ENCODE measurements at regions not wholly inside any gene's neighbourhood (a gene's known extent, or its start where the extent isn't known, plus 50 kb on each side); places are given as distances from the start of the nearest gene placed in this dataset.

DNA sequence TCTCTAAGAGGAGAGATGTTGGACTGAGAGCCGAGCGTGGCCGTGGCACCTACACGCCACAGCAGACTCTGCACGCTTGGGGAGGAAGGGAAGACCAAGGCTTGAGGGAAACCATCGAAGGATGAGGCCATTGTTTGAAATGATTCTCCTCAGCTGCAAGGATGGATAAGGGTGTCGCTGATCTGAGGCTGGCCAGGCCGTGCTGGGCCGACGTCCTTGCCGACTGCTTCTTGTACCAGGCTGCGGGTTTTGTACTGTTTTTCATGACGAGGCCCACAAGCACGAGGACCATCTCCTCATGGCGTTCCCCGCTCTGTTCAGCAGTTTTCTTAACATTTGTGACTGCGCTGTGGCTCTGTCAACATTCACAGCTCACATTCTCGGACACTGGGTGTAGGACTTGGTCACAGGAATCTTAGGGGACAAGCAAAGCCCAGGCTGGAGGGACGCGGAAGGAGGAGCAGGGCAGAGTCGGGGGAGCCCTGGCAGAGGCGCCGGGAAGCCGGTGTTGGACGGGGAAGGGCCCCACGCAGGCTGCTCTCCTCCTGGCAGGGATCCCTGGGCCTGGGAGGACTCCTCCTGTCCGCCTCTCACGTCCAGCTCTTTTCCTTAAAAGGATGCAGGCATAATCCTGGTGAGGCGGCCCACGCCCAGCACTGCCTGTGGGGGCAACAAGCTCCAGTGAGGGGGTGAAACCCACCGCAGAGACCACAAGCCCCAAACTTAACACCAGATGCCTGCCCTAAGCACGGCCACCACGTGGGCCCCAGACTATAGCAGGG, 259.0 kb upstream of the SALL3 start:
- Histone ChIP-seq H3K4me2 (no peak overlapping the region), H2AFZ (ENCODE audit: low read depth) (no peak overlapping the region), H3K27me3 (ENCODE audit: insufficient read depth, low read depth) (no peaks in the 10 kb centered on the region), H3K27ac (no peak overlapping the region), H3K4me3 (IDR thresholded peaks at IDR 0.05; ENCODE audit: insufficient read depth, low read depth, low read length) (no peak overlapping the region), H3K36me3 (ENCODE audit: insufficient read depth) (no peaks in the 10 kb centered on the region), H3K9ac (no peak overlapping the region), H3K79me2 (ENCODE audit: insufficient read depth, low read depth) (no peaks in the 10 kb centered on the region), H3K4me1 (ENCODE audit: low read depth, poor library complexity, severe bottlenecking) (peaks cover 15% of the 10 kb centered on the region), H4K20me1 (ENCODE audit: insufficient read depth) (no peaks in the 10 kb centered on the region)
- TF ChIP-seq CTCF (conservative IDR thresholded peaks at IDR 0.05; ENCODE audit: low read depth, low read length), result no peak

GRCh38 chr18:78721238-78721875, 258.3 kb upstream of the SALL3 start:
- H3K4me3 ChIP-seq (IDR thresholded peaks at IDR 0.05; ENCODE audit: insufficient read depth, low read depth, low read length), result no peak overlapping the region
- no peaks in the 10 kb centered on the region for H3K79me2 ChIP-seq (ENCODE audit: insufficient read depth, low read depth)
- H3K9ac ChIP-seq, result no peak overlapping the region
- no peak overlapping the region for H3K27ac ChIP-seq
- H3K36me3 ChIP-seq (ENCODE audit: insufficient read depth), result no peaks in the 10 kb centered on the region
- peaks cover 8% of the 10 kb centered on the region for H3K4me1 ChIP-seq (ENCODE audit: low read depth, poor library complexity, severe bottlenecking)
- H3K27me3 ChIP-seq (ENCODE audit: insufficient read depth, low read depth), result no peaks in the 10 kb centered on the region
- no peak overlapping the region for H2AFZ ChIP-seq (ENCODE audit: low read depth)
- TF ChIP-seq CTCF (conservative IDR thresholded peaks at IDR 0.05; ENCODE audit: low read depth, low read length), result no peak
- H3K4me2 ChIP-seq, result no peak overlapping the region
- H4K20me1 ChIP-seq (ENCODE audit: insufficient read depth), result no peaks in the 10 kb centered on the region

- H3K4me3 ChIP-seq (IDR thresholded peaks at IDR 0.05; ENCODE audit: insufficient read depth, low read depth, low read length), result no peak overlapping the region
- H3K27me3 ChIP-seq (ENCODE audit: insufficient read depth, low read depth), result no peaks in the 10 kb centered on the region
- H3K4me2 ChIP-seq, result no peak overlapping the region
- H3K79me2 ChIP-seq (ENCODE audit: insufficient read depth, low read depth), result no peaks in the 10 kb centered on the region
- peaks cover 2% of the 10 kb centered on the region for H3K4me1 ChIP-seq (ENCODE audit: low read depth, poor library complexity, severe bottlenecking)
- no peak for TF ChIP-seq CTCF (conservative IDR thresholded peaks at IDR 0.05; ENCODE audit: low read depth, low read length)
- H4K20me1 ChIP-seq (ENCODE audit: insufficient read depth), result no peaks in the 10 kb centered on the region
- no peak overlapping the region for H2AFZ ChIP-seq (ENCODE audit: low read depth)
- H3K9ac ChIP-seq, result no peak overlapping the region
- no peak overlapping the region for H3K27ac ChIP-seq
- H3K36me3 ChIP-seq (ENCODE audit: insufficient read depth), result no peaks in the 10 kb centered on the region
Observed at GRCh38 chr18:78721981-78722380, 257.6 kb upstream of the SALL3 start.

DNA sequence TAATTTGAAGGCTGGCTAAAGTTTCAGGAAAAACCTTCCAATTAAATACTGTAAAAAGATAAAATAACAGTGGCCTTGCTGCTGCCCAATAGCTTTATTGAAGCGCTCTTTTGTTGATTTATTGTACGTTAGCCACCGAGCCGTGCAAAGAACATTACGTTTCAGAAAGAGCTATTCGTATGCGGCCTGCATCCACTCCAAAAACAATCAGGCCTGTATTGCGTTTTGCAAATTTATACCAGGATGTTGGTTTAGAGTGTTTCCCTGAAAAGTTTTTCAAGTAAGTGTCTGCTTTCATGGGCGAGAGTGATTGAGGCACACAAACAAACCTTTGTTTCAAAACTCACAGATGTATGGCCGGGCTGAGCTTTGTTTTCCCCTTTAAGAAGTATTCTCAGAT, 257.2 kb upstream of the SALL3 start:
- H3K79me2 ChIP-seq (ENCODE audit: insufficient read depth, low read depth), result no peaks in the 10 kb centered on the region
- no peak for TF ChIP-seq CTCF (conservative IDR thresholded peaks at IDR 0.05; ENCODE audit: low read depth, low read length)
- H3K27ac ChIP-seq, result no peak overlapping the region
- H4K20me1 ChIP-seq (ENCODE audit: insufficient read depth), result no peaks in the 10 kb centered on the region
- H3K4me3 ChIP-seq (IDR thresholded peaks at IDR 0.05; ENCODE audit: insufficient read depth, low read depth, low read length), result no peak overlapping the region
- no peaks in the 10 kb centered on the region for H3K36me3 ChIP-seq (ENCODE audit: insufficient read depth)
- H3K4me2 ChIP-seq, result no peak overlapping the region
- H3K27me3 ChIP-seq (ENCODE audit: insufficient read depth, low read depth), result no peaks in the 10 kb centered on the region
- H3K4me1 ChIP-seq (ENCODE audit: low read depth, poor library complexity, severe bottlenecking), result no peaks in the 10 kb centered on the region
- no peak overlapping the region for H3K9ac ChIP-seq
- no peak overlapping the region for H2AFZ ChIP-seq (ENCODE audit: low read depth)

All from KMS-11 (cell line).